LNCaP clone FGC (cell line): ENCODE measurements at regions not wholly inside any gene's neighbourhood (a gene's known extent, or its start where the extent isn't known, plus 50 kb on each side); places are given as distances from the start of the nearest gene placed in this dataset.
"Not testable (repeated sequence)": the region's sequence is repeated elsewhere in the genome, so short reads cannot be mapped to it uniquely, and the experiment has no call there.

Experiments used
- DNase-seq: peaks from one replicate; pipeline ENCODE4 v3.0.0-alpha.2; 2011; ENCODE audit warnings: low read depth
- H3K4me3 ChIP-seq: 2 replicates; pipeline ENCODE4 v1.5.1; 2011; ENCODE audit warnings: mild to moderate bottlenecking, low read depth, low read length, control low read depth
- CTCF ChIP-seq: IDR thresholded peaks from 2 replicates; pipeline ENCODE4 v1.5.1; 2012; ENCODE audit warnings: mild to moderate bottlenecking; ENCODE audit not compliant: control insufficient read depth, insufficient read depth; ENCODE audit errors: extremely low read depth

GRCh38 chrX:121666171-121666570 is 618.8 kb downstream of the GLUD2 start:
- DNase-seq = no peak
- H3K4me3 ChIP-seq = no peak overlapping the region
- TF ChIP-seq CTCF = no peak

GRCh38 chrX:121671649-121672048 is 624.2 kb downstream of the GLUD2 start:
- DNase-seq = no peak
- no peak for TF ChIP-seq CTCF
- no peak overlapping the region for H3K4me3 ChIP-seq

- DNase-seq, H3K4me3 ChIP-seq: not testable (repeated sequence)
Measured at GRCh38 chrX:121709236-121709635, 661.8 kb downstream of the GLUD2 start.

- H3K4me3 ChIP-seq = no peak overlapping the region
- DNase-seq = no peak
- TF ChIP-seq CTCF = no peak
Measured at GRCh38 chrX:121733514-121733913, 686.1 kb downstream of the GLUD2 start.

- TF ChIP-seq CTCF = no peak
- no peak for DNase-seq
- no peak overlapping the region for H3K4me3 ChIP-seq
Measured at GRCh38 chrX:121746105-121746504, 698.7 kb downstream of the GLUD2 start.

DNA sequence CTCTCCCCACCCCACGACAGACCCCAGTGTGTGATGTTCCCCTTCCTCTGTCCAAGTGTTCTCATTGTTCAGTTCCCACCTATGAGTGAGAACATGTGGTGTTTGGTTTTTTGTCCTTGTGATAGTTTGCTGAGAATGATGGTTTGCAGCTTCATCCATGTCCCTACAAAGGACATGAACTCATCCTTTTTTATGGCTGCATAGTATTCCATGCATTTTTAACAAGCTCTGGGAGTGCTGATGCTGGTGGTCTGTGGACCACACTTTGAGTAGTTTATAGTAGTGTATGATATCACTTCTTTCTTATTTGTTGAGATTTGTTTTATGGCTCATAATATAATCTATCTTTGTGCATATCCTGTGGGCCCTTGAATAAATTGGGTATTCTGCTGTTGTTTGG is 706.2 kb downstream of the GLUD2 start:
- DNase-seq, H3K4me3 ChIP-seq: not testable (repeated sequence)

DNA sequence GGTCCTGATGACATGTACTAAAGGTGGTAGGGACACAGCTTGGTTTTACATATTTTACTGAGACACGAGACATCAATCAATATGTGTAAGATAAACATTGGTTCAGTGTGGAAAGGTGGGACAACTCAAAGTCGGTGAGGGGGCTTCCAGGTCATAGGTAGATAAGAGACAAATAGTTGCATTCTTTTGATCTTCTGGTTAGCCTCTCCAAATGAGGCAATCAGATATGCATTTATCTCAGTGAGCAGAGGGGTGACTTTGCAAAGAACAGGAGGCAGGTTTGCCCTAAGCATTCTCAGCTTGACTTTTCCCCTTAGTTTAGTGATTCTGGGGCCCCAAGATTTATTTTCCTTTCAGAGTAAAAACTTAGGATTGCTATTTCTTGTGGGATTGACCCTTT is 706.9 kb downstream of the GLUD2 start:
- no peak for DNase-seq
- TF ChIP-seq CTCF = no peak

DNA sequence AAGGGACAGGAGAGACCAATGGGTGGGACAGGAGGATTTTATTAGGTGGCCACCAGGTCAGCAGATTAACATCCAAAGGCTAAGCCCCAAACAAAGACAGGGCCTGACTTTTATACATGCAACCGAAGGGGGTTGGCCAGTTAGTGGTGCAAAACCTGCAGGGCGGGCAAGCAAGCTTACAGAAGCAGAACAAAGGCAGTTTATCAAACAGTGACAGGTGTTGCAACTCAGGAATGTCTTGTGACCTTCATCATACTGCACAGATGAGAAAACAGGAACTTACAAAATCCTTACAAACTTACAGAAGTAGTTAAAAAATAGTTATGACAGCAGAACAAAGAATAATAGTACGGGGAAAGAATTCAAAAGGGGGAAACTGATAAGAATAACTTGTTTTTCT is 708.1 kb downstream of the GLUD2 start:
- H3K4me3 ChIP-seq = no peak overlapping the region
- no peak for DNase-seq
- TF ChIP-seq CTCF = no peak

More for the DNA sequence above, 706.9 kb downstream of the GLUD2 start:
- no peak overlapping the region for H3K4me3 ChIP-seq
